MM.1S (cell line): ENCODE measurements at regions not wholly inside any gene's neighbourhood (a gene's known extent, or its start where the extent isn't known, plus 50 kb on each side); places are given as distances from the start of the nearest gene placed in this dataset.

Experiments
- DNase-seq: peaks from one replicate; pipeline ENCODE4 v3.0.0-alpha.2; 2015
- H2AFZ ChIP-seq: fragments of 300-600 bp; sonication (generic); 2 replicates; pipeline ENCODE4 v1.6.0; 2016; ENCODE audit warnings: antibody characterized with exemption, low read length
- H3F3A ChIP-seq: fragments of 300-600 bp; sonication (generic); 2 replicates; pipeline ENCODE4 v1.6.1; 2016; ENCODE audit warnings: mild to moderate bottlenecking, antibody characterized with exemption, low read length, moderate library complexity, mixed read lengths; ENCODE audit not compliant: insufficient read depth
- H3K27ac ChIP-seq: fragments of 300-600 bp; sonication (generic); 2 replicates; pipeline ENCODE4 v1.5.1; 2016; ENCODE audit warnings: mild to moderate bottlenecking, low read length
- H3K27me3 ChIP-seq: fragments of 300-600 bp; sonication (generic); replicated peaks from 2 replicates; pipeline ENCODE4 v1.6.0; 2016; ENCODE audit warnings: low read length; ENCODE audit not compliant: insufficient read depth
- H3K36me3 ChIP-seq: fragments of 300-600 bp; sonication (generic); replicated peaks from 2 replicates; pipeline ENCODE4 v1.6.1; 2016; ENCODE audit warnings: mild to moderate bottlenecking, low read length, mixed read lengths; ENCODE audit not compliant: insufficient read depth
- H3K4me1 ChIP-seq: fragments of 300-600 bp; sonication (generic); 2 replicates; pipeline ENCODE4 v1.6.1; 2016; ENCODE audit warnings: low read length, mixed read lengths
- H3K4me2 ChIP-seq: fragments of 300-600 bp; sonication (generic); 2 replicates; pipeline ENCODE4 v1.6.0; 2016; ENCODE audit warnings: low read depth, low read length
- H3K4me3 ChIP-seq: fragments of 300-600 bp; sonication (generic); 2 replicates; pipeline ENCODE4 v1.5.1; 2016; ENCODE audit warnings: low read length, mixed read lengths
- H3K79me2 ChIP-seq: fragments of 300-600 bp; sonication (generic); 2 replicates; pipeline ENCODE4 v1.6.1; 2016; ENCODE audit warnings: mixed run types, low read length, mixed read lengths
- H3K9ac ChIP-seq: fragments of 300-600 bp; sonication (generic); 2 replicates; pipeline ENCODE4 v1.6.1; 2016; ENCODE audit warnings: low read length, mixed read lengths
- H3K9me2 ChIP-seq: fragments of 300-600 bp; sonication (generic); replicated peaks from 2 replicates; pipeline ENCODE4 v1.6.1; 2016; ENCODE audit warnings: mild to moderate bottlenecking, low read length, mixed read lengths; ENCODE audit not compliant: insufficient read depth
- H3K9me3 ChIP-seq: fragments of 300-600 bp; sonication (generic); replicated peaks from 2 replicates; pipeline ENCODE4 v1.6.1; 2016; ENCODE audit warnings: mild to moderate bottlenecking, low read length, mixed read lengths; ENCODE audit not compliant: insufficient read depth
- H4K20me1 ChIP-seq: fragments of 300-600 bp; sonication (generic); 2 replicates; pipeline ENCODE4 v1.6.1; 2016; ENCODE audit warnings: mild to moderate bottlenecking, low read length, moderate library complexity, mixed read lengths; ENCODE audit not compliant: insufficient read depth
- EZH2 ChIP-seq: fragments of 300-600 bp; sonication (generic); optimal IDR thresholded peaks from 2 replicates; pipeline ENCODE3; 2017; ENCODE audit warnings: low read depth, mild to moderate bottlenecking, antibody characterized with exemption, low read length, mixed read lengths
- EZH2phosphoT487 ChIP-seq: fragments of 300-600 bp; sonication (generic); IDR thresholded peaks from 2 replicates; pipeline ENCODE4 v1.6.1; 2018; ENCODE audit warnings: antibody characterized with exemption, low read length
- TF ChIP-seq, protein P1 (sequence below): fragments of 300-600 bp; sonication (generic); IDR thresholded peaks from 2 replicates; pipeline ENCODE4 v1.5.1; 2016; ENCODE audit warnings: antibody characterized with exemption, low read length, mixed read lengths

DNA sequence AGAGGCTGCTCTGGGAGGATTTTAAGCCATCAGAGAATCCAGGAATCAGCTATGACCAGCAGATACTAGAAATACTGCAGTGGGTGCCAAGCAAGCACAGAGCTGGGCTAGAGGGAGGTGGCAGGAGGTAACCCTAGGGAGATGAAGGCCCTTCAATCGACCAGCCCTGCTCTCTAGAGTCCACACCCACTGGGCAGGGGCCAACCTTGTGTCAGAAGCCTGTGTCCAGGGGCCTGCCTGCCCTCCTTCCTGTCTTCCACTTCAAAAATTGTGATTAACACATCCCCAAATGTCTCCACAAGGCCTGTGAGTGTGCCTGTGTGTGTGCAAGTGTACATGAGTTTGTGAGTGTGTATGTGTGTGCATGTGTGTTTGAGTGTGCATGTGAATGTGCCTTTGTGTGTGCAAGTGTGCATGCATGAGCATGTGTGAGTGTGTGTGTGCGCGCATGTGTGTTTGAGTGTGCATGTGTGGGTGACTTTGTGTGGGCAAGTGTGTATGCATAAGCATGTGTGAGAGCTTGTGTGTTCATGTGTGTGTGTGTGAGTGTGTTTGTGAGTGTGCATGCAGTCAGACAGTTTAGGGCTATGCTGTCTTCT, 367.7 kb downstream of the SFMBT2 start:
- Histone ChIP-seq H2AFZ (no peak overlapping the region), H3K4me3 (no peak overlapping the region), H3F3A (0 out of 2 replicates have a peak, but pooled peaks cover 5% of the 10 kb centered on the region), H4K20me1 (no peaks in the 10 kb centered on the region), H3K9ac (no peak overlapping the region), H3K27ac (no peak overlapping the region), H3K36me3 (no peaks in the 10 kb centered on the region), H3K4me1 (peaks cover 17% of the 10 kb centered on the region), H3K27me3 (no peaks in the 10 kb centered on the region), H3K79me2 (no peaks in the 10 kb centered on the region), H3K4me2 (no peak overlapping the region), H3K9me3 (no peaks in the 10 kb centered on the region), H3K9me2 (no peaks in the 10 kb centered on the region)
- DNase-seq, result no peak
- TF ChIP-seq, protein P1, sequence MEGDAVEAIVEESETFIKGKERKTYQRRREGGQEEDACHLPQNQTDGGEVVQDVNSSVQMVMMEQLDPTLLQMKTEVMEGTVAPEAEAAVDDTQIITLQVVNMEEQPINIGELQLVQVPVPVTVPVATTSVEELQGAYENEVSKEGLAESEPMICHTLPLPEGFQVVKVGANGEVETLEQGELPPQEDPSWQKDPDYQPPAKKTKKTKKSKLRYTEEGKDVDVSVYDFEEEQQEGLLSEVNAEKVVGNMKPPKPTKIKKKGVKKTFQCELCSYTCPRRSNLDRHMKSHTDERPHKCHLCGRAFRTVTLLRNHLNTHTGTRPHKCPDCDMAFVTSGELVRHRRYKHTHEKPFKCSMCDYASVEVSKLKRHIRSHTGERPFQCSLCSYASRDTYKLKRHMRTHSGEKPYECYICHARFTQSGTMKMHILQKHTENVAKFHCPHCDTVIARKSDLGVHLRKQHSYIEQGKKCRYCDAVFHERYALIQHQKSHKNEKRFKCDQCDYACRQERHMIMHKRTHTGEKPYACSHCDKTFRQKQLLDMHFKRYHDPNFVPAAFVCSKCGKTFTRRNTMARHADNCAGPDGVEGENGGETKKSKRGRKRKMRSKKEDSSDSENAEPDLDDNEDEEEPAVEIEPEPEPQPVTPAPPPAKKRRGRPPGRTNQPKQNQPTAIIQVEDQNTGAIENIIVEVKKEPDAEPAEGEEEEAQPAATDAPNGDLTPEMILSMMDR, result no peak
- TF ChIP-seq EZH2 (no peak), EZH2phosphoT487 (no peak)

DNA sequence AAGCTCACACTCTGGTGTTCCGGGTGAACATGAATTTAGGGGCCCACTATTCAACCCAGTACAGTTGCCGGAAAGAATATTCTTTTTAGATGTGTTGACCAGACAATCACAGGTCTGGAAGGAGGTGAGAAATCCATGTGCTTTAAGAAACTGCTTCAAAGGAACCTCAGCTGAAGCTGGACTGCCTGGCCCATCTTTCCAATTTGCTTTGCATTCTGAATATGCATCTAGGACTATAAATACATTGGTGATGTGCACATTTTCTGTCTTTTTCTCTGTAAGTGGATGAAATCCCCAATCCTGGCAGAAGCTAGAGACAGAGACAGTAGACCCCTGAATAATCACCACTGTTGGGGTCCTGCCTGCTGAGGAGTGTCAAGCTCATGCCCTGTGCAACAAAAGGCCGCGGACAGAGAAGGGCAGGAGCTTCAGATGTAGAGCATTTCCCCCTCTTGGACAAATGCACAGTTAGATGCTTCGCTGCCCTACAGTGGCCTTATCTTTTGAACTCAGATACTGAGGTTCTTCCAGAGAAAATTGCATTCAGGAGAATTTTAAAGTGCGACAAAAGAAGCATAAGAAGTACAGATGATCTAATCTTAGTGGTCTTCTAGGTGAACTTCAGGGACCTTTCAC, 368.3 kb downstream of the SFMBT2 start:
- Histone ChIP-seq H2AFZ (no peak overlapping the region), H3K4me3 (no peak overlapping the region), H3K9me3 (no peaks in the 10 kb centered on the region), H3K79me2 (no peaks in the 10 kb centered on the region), H4K20me1 (no peaks in the 10 kb centered on the region), H3K4me2 (no peak overlapping the region), H3K27ac (no peak overlapping the region), H3F3A (0 out of 2 replicates have a peak, but pooled peaks cover 5% of the 10 kb centered on the region), H3K9ac (no peak overlapping the region), H3K9me2 (no peaks in the 10 kb centered on the region), H3K4me1 (peaks cover 17% of the 10 kb centered on the region), H3K27me3 (no peaks in the 10 kb centered on the region), H3K36me3 (no peaks in the 10 kb centered on the region)
- TF ChIP-seq EZH2phosphoT487 (no peak), EZH2 (no peak)
- TF ChIP-seq, protein P1, result no peak
- DNase-seq, result no peak

DNA sequence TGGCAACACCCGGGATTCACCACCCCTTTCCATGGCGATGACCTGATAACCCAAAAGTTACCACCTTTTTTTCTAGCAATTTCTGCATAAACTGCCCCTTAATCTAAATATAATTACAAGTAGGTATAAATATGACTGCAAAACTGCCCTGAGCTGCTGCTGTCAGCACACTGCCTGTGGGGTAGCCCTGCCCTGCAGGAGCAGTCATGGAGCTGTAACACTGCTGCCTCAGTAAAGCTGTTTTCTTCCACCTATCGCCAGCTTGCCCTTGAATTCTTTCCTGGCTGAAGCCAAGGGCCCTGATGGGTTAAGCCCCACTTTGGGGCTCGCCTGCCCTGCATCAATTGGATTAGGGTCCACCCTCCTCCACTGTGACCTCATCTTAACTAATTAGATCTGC, 368.8 kb downstream of the SFMBT2 start:
- Histone ChIP-seq H3K9ac (no peak overlapping the region), H3K4me2 (no peak overlapping the region), H3F3A (0 out of 2 replicates have a peak, but pooled peaks cover 5% of the 10 kb centered on the region), H3K9me2 (no peaks in the 10 kb centered on the region), H3K4me3 (no peak overlapping the region), H3K4me1 (peaks cover 14% of the 10 kb centered on the region), H2AFZ (no peak overlapping the region), H4K20me1 (no peaks in the 10 kb centered on the region), H3K27me3 (no peaks in the 10 kb centered on the region), H3K27ac (no peak overlapping the region), H3K36me3 (no peaks in the 10 kb centered on the region), H3K79me2 (no peaks in the 10 kb centered on the region), H3K9me3 (no peaks in the 10 kb centered on the region)
- no peak for DNase-seq
- no peak for TF ChIP-seq EZH2
- no peak for TF ChIP-seq EZH2phosphoT487
- TF ChIP-seq, protein P1, result no peak
